NB4 (cell line): ENCODE measurements at regions not wholly inside any gene's neighbourhood (a gene's known extent, or its start where the extent isn't known, plus 50 kb on each side); places are given as distances from the start of the nearest gene placed in this dataset.

Experiments used
- DNase-seq: peaks from one replicate; pipeline ENCODE4 v3.0.0; 2010; ENCODE audit warnings: low read depth
- H3K4me3 ChIP-seq: one replicate; pipeline ENCODE4 v1.5.1; 2011; ENCODE audit warnings: mild to moderate bottlenecking, low read depth, low read length, moderate library complexity
- CTCF ChIP-seq: IDR thresholded peaks from one replicate; pipeline ENCODE4 v1.5.1; 2012; ENCODE audit warnings: low read depth, low read length
- MAX ChIP-seq: IDR thresholded peaks from 2 replicates; pipeline ENCODE4 v1.6.1; 2011; ENCODE audit warnings: low read depth, low read length
- MYC ChIP-seq: IDR thresholded peaks from 2 replicates; pipeline ENCODE4 v1.6.1; 2011; ENCODE audit warnings: low read depth, low read length
- POLR2A ChIP-seq: IDR thresholded peaks from 2 replicates; pipeline ENCODE4 v1.6.1; 2011; ENCODE audit warnings: mild to moderate bottlenecking; ENCODE audit not compliant: insufficient read length; ENCODE audit errors: extremely low read depth

DNA sequence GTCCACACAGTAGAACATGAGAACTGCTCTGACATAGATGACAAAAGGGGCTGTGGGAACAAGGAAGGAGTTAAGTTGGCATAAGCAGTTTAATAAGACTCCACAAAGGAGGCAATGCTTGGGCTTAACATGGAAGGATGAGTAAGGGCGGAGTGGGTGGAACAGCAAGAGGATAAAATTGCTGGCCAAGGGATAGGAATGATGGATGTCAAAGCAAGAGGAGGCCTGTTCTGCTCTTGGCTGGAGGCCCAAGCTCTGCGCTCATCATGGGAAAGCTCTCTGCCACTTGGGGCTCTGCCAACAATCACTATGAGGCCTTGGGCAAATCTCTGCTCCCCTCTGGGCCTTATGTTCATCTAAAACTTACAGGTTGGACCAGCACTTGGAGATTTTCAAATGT lies 98.3 kb upstream of the CAMK1G start:
- no peak for TF ChIP-seq POLR2A
- TF ChIP-seq CTCF = no peak
- TF ChIP-seq MAX = no peak
- TF ChIP-seq MYC = no peak

DNA sequence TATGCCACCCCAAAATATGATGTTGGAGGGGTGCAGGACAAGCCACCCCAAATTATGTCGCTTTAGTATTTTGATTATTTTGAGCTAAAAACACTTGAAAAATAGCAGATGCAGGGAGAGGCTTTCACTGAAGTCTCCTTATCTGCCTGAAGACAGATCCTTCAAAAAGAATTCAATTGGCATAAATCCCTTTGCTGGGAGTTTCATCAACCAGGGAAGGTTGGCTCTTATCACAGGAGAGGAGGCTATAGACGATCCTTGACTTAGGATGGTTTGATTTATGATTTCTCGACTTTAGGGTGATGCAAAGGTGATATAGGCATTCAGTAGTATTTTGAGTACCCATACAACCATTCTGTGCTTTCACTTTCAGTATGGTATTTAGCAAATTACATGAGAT lies 97.8 kb upstream of the CAMK1G start:
- no peak for DNase-seq
- H3K4me3 ChIP-seq = no peak overlapping the region
- no peak for TF ChIP-seq POLR2A
- no peak for TF ChIP-seq MAX
- no peak for TF ChIP-seq CTCF
- no peak for TF ChIP-seq MYC

More for the DNA sequence above, 98.3 kb upstream of the CAMK1G start:
- no peak overlapping the region for H3K4me3 ChIP-seq
- no peak for DNase-seq

DNA sequence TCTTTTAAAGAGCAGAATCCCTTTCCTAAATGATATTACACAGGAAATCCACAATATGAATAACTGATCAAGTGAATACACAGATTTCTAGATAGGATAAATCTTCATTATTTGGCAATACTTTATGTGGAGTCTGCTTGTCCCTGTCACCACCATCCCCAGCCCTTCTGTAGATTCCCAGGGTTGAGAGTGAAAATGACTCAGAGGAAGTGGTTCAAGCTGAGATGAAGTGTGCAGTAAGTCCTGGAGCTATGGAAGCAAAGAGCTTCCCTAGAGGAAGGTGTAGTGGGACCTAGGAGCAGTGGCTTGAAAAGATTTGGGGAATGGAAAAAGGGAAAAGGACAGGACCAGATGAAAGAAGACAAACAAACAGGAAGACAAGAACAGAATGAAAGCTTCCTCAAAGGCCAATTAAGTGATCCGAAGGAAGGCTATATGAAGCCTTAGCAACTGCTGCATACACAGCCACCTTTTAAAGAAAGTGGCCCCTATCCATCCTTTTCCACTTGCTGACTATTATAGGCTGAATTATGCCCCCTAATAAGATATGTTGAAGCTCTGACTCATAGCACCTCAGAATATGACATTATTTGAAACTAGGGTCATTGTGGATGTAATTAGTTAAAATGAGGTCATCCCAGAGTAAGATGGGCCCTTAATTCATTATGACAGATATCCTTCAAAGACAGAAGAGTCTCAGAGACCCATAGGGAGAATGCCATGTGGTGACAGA lies 96.5 kb upstream of the CAMK1G start:
- DNase-seq = no peak
- H3K4me3 ChIP-seq = no peak overlapping the region
- TF ChIP-seq MYC = no peak
- TF ChIP-seq CTCF = no peak
- no peak for TF ChIP-seq POLR2A
- no peak for TF ChIP-seq MAX

GRCh38 chr1:209490013-209490412 lies 93.5 kb upstream of the CAMK1G start:
- no peak overlapping the region for H3K4me3 ChIP-seq
- TF ChIP-seq MAX (no peak), POLR2A (no peak)
- DNase-seq = no peak

- no peak for DNase-seq
- no peak overlapping the region for H3K4me3 ChIP-seq
- no peak for TF ChIP-seq MAX
- no peak for TF ChIP-seq POLR2A
- TF ChIP-seq MYC = no peak
These were observed 92.5 kb upstream of the CAMK1G start for GRCh38 chr1:209491031-209491430.

- DNase-seq = no peak
- H3K4me3 ChIP-seq = no peak overlapping the region
- TF ChIP-seq POLR2A (no peak), MYC (no peak)
These were observed 92.0 kb upstream of the CAMK1G start for GRCh38 chr1:209491496-209491895.

DNA sequence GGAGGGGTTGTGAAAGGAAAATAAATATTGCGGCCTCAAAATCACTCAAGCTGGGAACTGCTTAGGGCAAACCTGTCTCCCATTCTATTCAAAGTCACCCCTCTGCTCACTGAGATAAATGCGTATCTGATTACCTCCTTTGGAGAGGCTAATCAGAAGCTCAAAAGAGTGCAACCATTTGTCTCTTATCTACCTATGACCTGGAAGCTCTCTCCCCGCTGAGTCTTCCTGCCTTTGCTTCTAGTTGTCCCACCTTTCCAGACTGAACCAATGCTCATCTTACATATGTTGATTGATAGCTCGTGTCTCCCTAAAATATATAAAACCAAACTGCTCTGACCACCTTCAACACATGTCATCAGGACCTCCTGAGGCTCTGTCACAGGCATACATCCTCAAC lies 91.6 kb upstream of the CAMK1G start:
- DNase-seq = no peak
- TF ChIP-seq MAX (no peak), CTCF (no peak), POLR2A (no peak), MYC (no peak)
- no peak overlapping the region for H3K4me3 ChIP-seq
